ENCODE measurements at regions not wholly inside any gene's neighbourhood (a gene's known extent, or its start where the extent isn't known, plus 50 kb on each side); places are given as distances from the start of the nearest gene placed in this dataset.

DNA sequence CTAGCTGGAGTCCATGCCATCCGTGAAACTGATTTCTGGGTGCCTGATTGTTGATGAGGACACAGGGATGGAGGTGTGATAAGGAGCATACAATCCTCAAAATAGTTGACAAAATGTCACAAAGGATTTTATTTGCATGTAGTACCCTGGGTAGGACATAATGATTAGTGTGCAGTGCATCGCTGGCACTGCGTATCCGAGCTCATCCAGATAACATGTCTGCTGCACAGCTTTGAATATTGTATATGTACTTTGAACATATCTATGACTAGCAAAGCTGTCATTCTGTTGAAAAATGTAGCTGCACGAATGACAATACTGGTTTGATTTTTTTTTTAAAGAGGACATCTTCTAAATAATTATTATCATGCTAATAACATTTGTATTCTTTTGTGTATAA, 529.7 kb upstream of the FANCL start:
- TF ChIP-seq, protein P1, sequence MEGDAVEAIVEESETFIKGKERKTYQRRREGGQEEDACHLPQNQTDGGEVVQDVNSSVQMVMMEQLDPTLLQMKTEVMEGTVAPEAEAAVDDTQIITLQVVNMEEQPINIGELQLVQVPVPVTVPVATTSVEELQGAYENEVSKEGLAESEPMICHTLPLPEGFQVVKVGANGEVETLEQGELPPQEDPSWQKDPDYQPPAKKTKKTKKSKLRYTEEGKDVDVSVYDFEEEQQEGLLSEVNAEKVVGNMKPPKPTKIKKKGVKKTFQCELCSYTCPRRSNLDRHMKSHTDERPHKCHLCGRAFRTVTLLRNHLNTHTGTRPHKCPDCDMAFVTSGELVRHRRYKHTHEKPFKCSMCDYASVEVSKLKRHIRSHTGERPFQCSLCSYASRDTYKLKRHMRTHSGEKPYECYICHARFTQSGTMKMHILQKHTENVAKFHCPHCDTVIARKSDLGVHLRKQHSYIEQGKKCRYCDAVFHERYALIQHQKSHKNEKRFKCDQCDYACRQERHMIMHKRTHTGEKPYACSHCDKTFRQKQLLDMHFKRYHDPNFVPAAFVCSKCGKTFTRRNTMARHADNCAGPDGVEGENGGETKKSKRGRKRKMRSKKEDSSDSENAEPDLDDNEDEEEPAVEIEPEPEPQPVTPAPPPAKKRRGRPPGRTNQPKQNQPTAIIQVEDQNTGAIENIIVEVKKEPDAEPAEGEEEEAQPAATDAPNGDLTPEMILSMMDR (IDR thresholded peaks at IDR 0.05): no peak
- TF ChIP-seq EZH2 (IDR thresholded peaks at IDR 0.05; ENCODE audit: borderline replicate concordance, insufficient read depth, low read depth, low read length, poor library complexity, severe bottlenecking): no peak
